Tibial artery (tissue), 4 donors: ENCODE measurements at regions not wholly inside any gene's neighbourhood (a gene's known extent, or its start where the extent isn't known, plus 50 kb on each side); places are given as distances from the start of the nearest gene placed in this dataset.
"Not testable (repeated sequence)": the region's sequence is repeated elsewhere in the genome, so short reads cannot be mapped to it uniquely, and the experiment has no call there.

ENCODE experiments used
- DNase-seq, 2 donors: peaks; one replicate each; pipeline ENCODE4 v3.0.0-alpha.2; 2019
- H3K27ac ChIP-seq, 2 donors: fragments of 200-600 bp; sonication (generic) in 1 of 2; 1 replicate in 1 of 2; 2 replicates in 1 of 2; pipeline ENCODE4 v1.5.1; 2018 to 2019; ENCODE audit warnings: mild to moderate bottlenecking in 1 of 2
- H3K27me3 ChIP-seq, 2 donors: fragments of 200-600 bp; sonication (generic) in 1 of 2; one replicate each; pipeline versions ENCODE4 v1.5.1 to v1.6.0; 2016 to 2019
- H3K36me3 ChIP-seq, 3 donors: fragments of 200-600 bp; sonication (generic) in 2 of 3; one replicate each; pipeline ENCODE4 v1.5.1; 2016 to 2019; ENCODE audit warnings: mild to moderate bottlenecking in 2 of 3
- H3K4me1 ChIP-seq, 4 donors: fragments of 200-600 bp; sonication (generic) in 2 of 4; 1 replicate in 3 of 4; 2 replicates in 1 of 4; pipeline ENCODE4 v1.5.1; 2016 to 2019
- H3K4me3 ChIP-seq, 2 donors: fragments of 200-600 bp; sonication (generic) in 1 of 2; 1 replicate in 1 of 2; 2 replicates in 1 of 2; pipeline ENCODE4 v1.5.1; 2018 to 2019; ENCODE audit warnings: mild to moderate bottlenecking in 2 of 2
- H3K9me3 ChIP-seq, 3 donors: fragments of 200-600 bp; sonication (generic) in 1 of 3; one replicate each; pipeline ENCODE4 v1.5.1; 2016 to 2019
- intact Hi-C: fragments of 100-400 bp; cut with DNase I; formaldehyde crosslinking; loops from one replicate; pipeline ENCODE4 v1.15.0; 2023; ENCODE audit warnings: low total_unique reads
- TF ChIP-seq, protein P1 (sequence below), 2 experiments: fragments of 200-600 bp in 1 of 2; fragments of 450-650 bp in 1 of 2; IDR thresholded peaks; one replicate each; pipeline ENCODE4 v1.5.1; 2017 to 2019; ENCODE audit warnings: antibody characterized with exemption in 2 of 2, mild to moderate bottlenecking in 1 of 2, moderate library complexity in 1 of 2

DNA sequence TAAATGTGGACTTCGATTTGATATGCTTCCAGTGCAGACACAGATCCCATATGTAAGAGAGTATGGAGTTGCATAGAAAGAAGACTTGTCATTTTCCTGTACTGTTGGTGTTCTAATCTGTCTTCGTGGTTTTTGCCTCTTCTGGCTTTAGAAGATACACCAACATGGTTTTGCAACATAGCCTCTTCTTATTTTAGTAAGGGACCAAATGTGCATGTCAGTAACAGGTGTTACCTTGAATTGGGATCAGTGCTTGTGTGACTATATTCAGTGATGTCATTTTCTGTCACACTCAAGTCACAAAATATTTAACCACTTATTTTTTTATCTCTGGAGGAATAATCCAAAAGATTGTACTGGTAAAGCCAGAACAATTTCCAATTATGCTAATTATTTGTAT is 140.4 kb downstream of the SNRPN start:
- Histone ChIP-seq H3K27ac (no peak overlapping the region), H3K9me3 (peaks cover 0 to 87% (median 79%) of the 10 kb centered on the region in 3 donors), H3K4me3 (no peak overlapping the region), H3K4me1 (no peaks in the 10 kb centered on the region), H3K36me3 (peaks cover 98 to 99% (median 99%) of the 10 kb centered on the region in 3 donors), H3K27me3 (no peaks in the 10 kb centered on the region)
- DNase-seq, result no peak
- TF ChIP-seq, protein P1, sequence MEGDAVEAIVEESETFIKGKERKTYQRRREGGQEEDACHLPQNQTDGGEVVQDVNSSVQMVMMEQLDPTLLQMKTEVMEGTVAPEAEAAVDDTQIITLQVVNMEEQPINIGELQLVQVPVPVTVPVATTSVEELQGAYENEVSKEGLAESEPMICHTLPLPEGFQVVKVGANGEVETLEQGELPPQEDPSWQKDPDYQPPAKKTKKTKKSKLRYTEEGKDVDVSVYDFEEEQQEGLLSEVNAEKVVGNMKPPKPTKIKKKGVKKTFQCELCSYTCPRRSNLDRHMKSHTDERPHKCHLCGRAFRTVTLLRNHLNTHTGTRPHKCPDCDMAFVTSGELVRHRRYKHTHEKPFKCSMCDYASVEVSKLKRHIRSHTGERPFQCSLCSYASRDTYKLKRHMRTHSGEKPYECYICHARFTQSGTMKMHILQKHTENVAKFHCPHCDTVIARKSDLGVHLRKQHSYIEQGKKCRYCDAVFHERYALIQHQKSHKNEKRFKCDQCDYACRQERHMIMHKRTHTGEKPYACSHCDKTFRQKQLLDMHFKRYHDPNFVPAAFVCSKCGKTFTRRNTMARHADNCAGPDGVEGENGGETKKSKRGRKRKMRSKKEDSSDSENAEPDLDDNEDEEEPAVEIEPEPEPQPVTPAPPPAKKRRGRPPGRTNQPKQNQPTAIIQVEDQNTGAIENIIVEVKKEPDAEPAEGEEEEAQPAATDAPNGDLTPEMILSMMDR (IDR thresholded peaks at IDR 0.05), result no peak
- intact Hi-C loops, result no loop called here

DNA sequence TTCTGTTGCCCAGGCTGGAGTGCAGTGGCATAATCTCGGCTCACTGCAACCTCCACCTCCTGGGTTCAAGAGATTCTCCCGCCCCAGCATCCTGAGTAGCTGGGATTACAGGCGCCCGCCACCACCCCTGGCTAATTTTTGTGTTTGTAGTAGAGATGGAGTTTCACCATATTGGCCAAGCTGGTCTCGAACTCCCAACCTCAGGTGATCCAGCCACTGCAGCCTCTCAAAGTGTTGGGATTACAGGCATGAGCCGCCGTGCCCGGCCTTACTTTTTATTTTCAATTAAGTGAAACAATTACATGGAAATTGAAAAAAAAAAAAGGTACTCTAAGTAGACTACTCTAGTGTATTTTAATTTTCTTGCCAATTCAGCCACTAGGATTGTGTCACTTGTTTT is 145.2 kb downstream of the SNRPN start:
- H3K4me1 ChIP-seq, H3K27ac ChIP-seq, intact Hi-C loops, H3K4me3 ChIP-seq, H3K27me3 ChIP-seq, DNase-seq: not testable (repeated sequence)
- Histone ChIP-seq H3K9me3 (peaks cover 0 to 81% (median 58%) of the 10 kb centered on the region in 3 donors), H3K36me3 (peaks cover 94 to 99% (median 94%) of the 10 kb centered on the region in 3 donors)

DNA sequence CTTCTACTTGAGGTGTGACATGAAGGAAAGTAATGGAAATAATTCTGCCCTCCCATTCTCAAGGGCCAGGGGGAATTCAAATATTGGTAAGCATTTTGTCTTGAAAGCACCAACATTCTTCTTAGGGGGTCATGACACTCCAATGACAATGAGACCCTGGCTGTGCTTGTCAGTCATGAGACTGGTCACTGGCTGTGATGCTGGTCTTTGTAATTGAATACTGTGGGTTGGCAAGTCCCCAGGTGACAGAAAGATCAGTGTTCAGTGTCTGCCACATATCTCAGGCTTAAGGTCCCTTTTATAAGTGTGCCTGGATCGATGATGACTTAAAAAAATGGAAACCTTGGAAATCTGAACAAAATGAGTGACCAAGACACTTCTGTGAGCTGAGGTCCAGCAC is 151.4 kb downstream of the SNRPN start:
- TF ChIP-seq, protein P1 (IDR thresholded peaks at IDR 0.05), result no peak
- H3K27me3 ChIP-seq, result no peaks in the 10 kb centered on the region
- no peak overlapping the region for H3K4me3 ChIP-seq
- peaks cover 0 to 96% (median 62%) of the 10 kb centered on the region in 3 donors for H3K9me3 ChIP-seq
- H3K4me1 ChIP-seq, result no peaks in the 10 kb centered on the region
- H3K36me3 ChIP-seq, result peaks cover 91 to 100% (median 97%) of the 10 kb centered on the region in 3 donors
- intact Hi-C loops, result no loop called here
- no peak overlapping the region for H3K27ac ChIP-seq
- DNase-seq, result no peak

DNA sequence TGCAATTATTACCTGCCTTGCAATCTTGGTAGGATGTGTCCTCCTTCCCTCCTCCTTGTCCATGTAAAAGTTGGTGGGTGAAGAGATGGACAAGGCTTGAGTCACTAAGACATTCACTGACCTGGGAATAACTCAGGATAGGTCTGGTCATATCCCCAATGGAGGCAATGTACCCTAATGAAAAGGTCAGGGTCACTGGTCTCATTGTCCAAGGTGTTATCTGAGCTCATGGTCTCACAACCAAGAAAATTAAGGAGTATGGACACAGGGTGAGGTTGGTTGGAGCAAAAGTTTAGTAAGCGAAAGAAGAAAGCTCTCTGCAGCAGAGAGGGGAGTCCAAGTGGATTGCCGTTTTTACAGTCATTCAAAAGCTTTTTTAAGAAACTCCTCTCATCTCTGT is 179.0 kb downstream of the SNRPN start:
- Histone ChIP-seq H3K4me1 (no peaks in the 10 kb centered on the region), H3K9me3 (peaks cover 0 to 45% (median 9%) of the 10 kb centered on the region in 3 donors), H3K27ac (no peak overlapping the region), H3K27me3 (no peaks in the 10 kb centered on the region), H3K4me3 (no peak overlapping the region), H3K36me3 (peaks cover 3 to 23% (median 15%) of the 10 kb centered on the region in 3 donors)
- intact Hi-C loops, result no loop called here
- DNase-seq, result no peak
- TF ChIP-seq, protein P1 (IDR thresholded peaks at IDR 0.05), result no peak

DNA sequence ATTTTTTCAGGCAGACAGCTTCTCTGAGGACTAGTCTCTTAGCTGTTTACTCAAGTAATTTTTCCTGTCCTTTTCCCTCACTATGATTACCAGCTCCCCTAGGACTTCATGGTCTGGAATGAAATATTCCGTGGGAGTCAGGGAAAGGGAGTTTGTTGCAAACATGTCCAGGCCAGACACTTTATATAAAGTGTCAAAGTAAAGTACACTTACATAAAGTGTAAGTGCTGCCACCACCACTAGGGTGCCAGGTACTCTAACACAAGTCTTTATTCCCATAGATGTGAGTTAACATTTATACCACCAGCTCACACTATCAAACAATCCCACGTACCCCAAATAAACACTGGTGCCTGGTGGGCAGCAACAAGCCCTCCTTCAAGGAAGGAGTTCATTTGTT is 179.8 kb downstream of the SNRPN start:
- Histone ChIP-seq H3K9me3 (peaks cover 0 to 37% (median 3%) of the 10 kb centered on the region in 3 donors), H3K27ac (no peak overlapping the region), H3K4me1 (no peaks in the 10 kb centered on the region), H3K4me3 (no peak overlapping the region), H3K36me3 (peaks cover 0 to 16% (median 7%) of the 10 kb centered on the region in 3 donors), H3K27me3 (no peaks in the 10 kb centered on the region)
- TF ChIP-seq, protein P1 (IDR thresholded peaks at IDR 0.05), result no peak
- DNase-seq, result no peak
- intact Hi-C loops, result no loop called here

DNA sequence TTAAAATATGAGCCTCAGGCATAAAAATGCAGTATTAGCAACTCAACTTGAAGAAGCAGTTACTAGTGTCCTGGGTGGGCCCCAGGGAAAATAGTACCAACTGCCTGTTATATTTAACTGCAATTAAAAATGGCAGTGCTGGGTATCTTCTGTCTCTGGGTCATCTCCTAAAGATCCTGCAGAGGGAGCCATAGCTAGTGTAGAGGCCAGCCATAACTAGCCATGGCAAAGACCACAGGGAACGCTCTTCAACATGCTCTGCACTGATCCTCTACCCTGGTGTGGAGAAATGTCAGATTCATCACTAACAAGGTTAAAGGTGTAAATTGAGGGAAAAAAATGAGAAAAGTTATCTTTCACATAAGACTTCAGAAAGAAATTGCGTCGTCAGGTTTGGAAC is 181.3 kb downstream of the SNRPN start:
- intact Hi-C loops, result no loop called here
- no peaks in the 10 kb centered on the region for H3K4me1 ChIP-seq
- H3K27ac ChIP-seq, result no peak overlapping the region
- H3K4me3 ChIP-seq, result no peak overlapping the region
- H3K9me3 ChIP-seq, result peaks cover 0 to 42% (median 0%) of the 10 kb centered on the region in 3 donors
- TF ChIP-seq, protein P1 (IDR thresholded peaks at IDR 0.05), result no peak
- no peak for DNase-seq
- no peaks in the 10 kb centered on the region for H3K27me3 ChIP-seq
- peaks cover 0 to 10% (median 5%) of the 10 kb centered on the region in 3 donors for H3K36me3 ChIP-seq
